ENCODE measurements at regions not wholly inside any gene's neighbourhood (a gene's known extent, or its start where the extent isn't known, plus 50 kb on each side); places are given as distances from the start of the nearest gene placed in this dataset.

DNA sequence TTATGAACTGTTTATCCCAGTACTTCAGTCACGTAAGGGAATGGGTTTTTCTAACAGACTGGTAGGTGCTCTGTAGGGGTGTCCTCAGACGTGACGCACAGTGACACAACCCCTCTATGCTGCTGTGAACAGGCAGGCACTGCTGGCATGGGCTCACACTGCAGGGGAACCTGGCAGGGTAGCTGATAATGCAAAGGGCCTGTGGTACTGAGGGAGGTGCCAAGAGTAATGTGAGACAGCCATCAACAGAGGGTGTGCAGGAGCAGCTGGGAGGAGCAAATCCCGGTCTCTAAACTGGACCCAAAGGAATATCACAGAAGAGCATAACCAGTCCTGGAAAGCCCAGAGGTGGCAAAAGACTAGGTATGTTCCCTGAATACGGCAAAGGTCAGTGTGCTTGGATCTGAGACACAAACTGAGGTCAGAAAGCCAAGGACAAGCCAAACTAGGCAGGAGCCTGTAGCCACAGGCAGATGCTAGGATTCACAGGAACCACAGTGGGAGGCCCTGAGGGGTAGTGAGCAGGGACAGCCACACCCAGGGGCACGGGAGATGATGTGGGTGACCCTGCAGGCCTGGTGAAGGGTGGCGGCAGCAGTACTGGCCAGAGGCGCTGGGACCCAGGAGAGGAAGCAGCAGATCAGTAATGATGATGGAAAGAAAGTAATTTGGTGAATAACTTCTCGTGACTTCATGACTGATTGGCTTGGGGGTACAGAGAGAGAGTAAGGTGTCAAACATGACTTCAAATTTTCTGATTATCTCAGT is 248.1 kb upstream of the CHRNA7 start:
- DNase-seq: no peak

- DNase-seq: no peak
Measured at GRCh38 chr15:31782951-31783350, 247.4 kb upstream of the CHRNA7 start.

GRCh38 chr15:31786360-31786759 is 244.0 kb upstream of the CHRNA7 start:
- no peak for DNase-seq

DNA sequence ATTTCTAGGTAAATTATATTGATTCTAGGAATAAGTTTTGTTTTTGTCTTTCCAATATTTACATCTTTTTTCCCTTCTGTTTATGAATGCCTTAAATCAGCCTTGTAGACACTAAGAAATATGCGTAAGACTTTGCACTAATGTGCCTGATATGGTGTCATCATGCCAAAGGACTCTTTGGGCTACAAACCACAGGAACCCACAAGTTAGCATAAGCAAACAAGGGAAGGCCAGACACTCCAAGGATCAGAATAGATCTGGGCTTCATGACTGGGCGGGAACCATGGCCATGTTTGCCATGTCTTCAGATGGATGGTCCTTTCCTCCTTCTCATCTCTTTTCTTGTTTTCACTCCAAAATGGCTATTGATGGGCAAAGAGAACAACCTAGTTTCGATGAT is 242.2 kb upstream of the CHRNA7 start:
- no peak for DNase-seq

GRCh38 chr15:31792611-31793199 is 237.6 kb upstream of the CHRNA7 start:
- no peak for DNase-seq

- DNase-seq: no peak
Measured at GRCh38 chr15:31799319-31799714, 231.0 kb upstream of the CHRNA7 start.

- no peak for DNase-seq
Measured at GRCh38 chr15:31799715-31800321, 230.5 kb upstream of the CHRNA7 start.

- no peak for DNase-seq
Measured at GRCh38 chr15:31801152-31801551, 229.2 kb upstream of the CHRNA7 start.

DNA sequence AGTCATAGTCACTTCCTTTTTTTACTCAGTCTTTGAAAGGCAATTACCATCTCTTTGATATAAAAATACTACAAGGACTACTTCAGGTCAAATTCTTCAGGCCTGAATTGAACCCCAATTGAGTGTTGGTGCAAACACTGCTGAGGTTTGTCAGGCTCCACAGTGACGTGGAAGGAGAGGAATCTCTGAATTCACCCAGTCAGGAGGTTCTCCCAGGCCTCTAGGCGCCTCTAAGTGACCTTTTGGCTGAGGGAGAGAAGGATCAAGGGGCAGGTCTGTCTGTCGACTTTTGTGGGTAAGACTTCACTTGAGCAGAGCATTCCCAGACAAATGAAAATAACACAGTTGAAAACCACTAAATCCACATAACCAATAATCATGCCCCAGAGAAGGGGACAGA is 227.6 kb upstream of the CHRNA7 start:
- DNase-seq: no peak

GRCh38 chr15:31803388-31803884 is 226.9 kb upstream of the CHRNA7 start:
- no peak for DNase-seq

- DNase-seq: no peak
Measured at GRCh38 chr15:31805090-31805662, 225.1 kb upstream of the CHRNA7 start.

DNA sequence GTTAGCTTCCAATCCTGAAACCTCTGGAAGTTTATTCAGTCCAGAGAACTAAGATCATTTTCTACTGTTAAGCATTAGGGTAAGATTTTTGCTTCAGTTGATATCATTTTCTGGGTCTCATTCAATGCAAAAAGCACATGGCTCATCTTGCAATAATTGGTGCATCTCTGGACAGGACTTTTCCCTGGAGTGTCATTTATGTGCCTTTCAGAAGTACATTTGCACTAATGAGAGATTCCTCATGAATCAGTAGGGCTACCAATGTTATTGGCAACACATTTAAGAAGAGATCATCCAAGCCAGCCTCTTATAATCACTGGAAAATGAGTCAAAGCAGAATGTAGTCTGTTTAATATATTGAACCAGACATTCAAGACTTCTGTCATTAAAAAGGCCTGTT is 224.2 kb upstream of the CHRNA7 start:
- no peak for DNase-seq

- DNase-seq: no peak
Measured at GRCh38 chr15:31811641-31812040, 218.7 kb upstream of the CHRNA7 start.

GRCh38 chr15:31814082-31814481 is 216.2 kb upstream of the CHRNA7 start:
- DNase-seq: no peak

DNA sequence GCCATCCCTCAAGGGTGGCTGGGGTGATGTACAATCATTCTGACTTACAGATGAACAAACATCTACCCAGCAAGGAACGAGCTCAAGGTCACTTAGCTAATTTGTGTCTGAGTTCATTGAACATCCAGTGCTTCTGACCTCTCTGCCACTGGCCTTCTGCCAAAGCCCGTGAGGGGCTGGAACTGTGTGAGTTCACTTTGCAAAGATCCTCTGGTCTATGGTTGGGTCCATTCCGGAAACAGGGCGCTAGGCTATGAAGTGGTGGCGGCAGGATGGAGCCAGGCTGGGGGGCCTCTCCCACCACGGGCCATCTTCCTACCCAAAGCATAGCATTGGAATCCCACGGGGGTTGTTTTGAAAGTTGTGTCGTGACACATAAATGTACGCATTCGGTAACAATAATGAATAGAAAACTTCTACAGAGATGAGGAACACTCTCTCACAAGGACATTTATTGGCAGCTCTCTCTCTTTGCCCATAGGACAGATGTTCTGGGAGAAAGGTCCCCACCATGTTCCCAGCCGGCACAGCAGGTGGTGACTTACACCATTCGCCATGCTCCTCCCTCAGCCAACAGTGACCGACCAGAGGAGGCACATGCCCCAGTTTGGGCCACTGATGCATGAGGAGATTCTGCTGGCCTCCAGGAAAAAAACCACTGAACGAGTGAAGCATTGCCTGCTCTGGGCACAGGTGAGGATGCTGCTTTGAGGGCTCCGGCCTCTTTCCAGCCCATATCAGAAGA is 214.7 kb upstream of the CHRNA7 start:
- DNase-seq: no peak

DNA sequence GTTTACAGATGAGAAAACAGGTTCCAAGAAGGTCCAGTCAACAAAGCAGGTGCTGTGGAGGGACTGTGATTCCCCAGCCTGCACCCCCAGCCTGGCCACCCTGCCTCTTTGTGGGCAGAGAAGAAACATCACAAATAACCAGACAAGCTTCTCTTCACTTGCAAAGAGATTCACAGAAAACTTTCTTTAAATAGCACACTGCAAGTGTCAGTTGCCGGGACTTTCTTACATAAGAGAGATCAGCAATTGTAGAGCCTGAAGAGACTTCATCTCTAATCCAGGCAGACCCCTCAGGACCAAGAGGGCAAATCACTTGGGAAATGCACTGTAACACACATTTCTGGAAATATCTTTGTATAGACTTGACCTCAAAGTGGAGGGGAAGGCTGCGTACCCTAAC is 207.9 kb upstream of the CHRNA7 start:
- no peak for DNase-seq

DNA sequence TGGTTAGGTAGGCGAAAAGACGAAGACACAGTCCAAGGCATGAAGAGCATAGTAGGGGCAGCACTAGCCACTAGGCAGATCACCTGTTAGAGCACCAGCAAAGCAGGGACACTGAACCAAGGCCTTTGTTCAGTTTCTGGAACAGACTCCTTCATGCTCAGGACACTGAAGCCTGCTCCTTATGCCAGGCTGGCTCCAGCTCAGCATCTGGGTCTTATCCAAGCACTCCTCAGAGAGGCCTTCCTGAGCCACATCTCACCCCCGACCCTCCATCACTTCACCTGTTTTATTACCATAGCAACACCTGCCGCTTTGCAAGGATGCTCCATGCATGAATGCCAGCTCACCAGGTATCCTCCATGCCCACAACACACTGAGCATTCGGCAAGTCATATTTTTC is 206.3 kb upstream of the CHRNA7 start:
- no peak for DNase-seq

- DNase-seq: no peak
Measured at GRCh38 chr15:31828594-31828993, 201.7 kb upstream of the CHRNA7 start.

- DNase-seq: no peak
Measured at GRCh38 chr15:31830591-31830990, 199.7 kb upstream of the CHRNA7 start.

DNA sequence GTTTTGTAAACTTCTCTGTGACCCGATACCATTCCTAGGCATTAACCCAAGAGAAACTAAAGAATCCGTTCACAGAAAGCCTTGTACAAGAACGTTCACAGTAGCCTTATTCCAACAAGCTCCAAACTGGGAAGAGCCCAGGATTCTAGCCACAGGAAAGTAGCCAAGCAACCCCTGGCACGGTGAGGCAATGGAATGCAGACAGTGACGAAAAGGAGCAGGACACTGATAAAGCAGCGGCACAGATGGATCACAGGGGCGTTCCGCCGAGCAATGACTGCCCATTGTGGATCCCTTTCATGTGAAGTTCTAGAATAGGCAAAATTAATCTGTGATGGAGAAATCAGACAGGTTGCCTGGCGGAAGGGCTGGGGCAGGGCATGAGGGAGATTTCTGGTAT is 198.7 kb upstream of the CHRNA7 start:
- DNase-seq: no peak

- DNase-seq: no peak
Measured at GRCh38 chr15:31834654-31835053, 195.7 kb upstream of the CHRNA7 start.

DNA sequence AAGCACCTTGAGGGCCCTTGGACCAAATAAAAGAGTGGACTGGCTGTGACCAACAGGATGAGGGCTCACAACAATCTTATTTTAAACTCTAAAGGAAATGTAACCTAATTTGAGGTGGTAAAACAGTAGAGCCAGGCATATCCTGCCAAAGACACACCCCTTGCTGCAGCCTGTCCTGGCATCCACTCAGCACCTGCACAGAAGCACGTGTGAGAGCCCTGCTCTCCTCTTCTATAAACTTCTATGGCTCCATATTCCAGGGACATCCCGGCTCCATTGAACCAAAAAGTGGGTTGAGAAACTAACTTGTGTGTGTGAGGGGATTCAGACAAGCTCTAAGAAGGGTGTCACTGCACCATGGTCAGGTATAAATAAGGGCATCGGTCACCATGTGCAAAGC is 190.9 kb upstream of the CHRNA7 start:
- no peak for DNase-seq

DNA sequence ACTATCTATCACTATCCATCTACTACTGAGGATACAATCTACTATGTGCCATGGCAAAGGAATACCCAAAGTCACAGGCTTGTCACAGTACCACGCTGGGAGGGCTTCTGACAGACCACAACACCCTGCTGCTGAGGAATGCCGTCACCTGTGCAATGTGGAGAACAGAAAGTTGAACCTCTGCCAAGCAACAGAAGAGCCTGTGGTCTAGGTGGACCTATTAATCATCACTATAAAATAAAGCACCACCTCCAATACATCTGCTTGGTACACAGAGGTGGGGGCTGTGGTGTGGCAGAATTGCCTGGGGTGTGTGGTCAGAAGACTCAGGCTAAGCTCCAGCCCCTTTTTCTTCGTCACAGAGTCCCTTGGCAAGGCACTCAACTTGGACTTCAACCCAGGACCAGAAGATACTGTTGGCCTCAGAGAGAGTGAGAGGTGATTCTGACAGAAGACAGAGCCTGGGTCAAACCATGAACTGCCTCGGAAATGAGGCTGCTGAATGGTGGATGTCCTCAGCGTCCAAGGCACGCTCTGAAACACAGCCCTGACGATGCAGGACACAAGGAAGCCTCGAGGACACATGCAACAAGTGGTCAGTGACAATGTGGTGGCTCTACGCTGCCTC is 189.4 kb upstream of the CHRNA7 start:
- DNase-seq: no peak

Measured in NCI-H2029 (cell line).